ENCODE measurements at regions not wholly inside any gene's neighbourhood (a gene's known extent, or its start where the extent isn't known, plus 50 kb on each side); places are given as distances from the start of the nearest gene placed in this dataset.

GRCh38 chr3:148585671-148586379 is 111.9 kb upstream of the AGTR1 start:
- no peak for DNase-seq (ENCODE audit: low read depth)

- no peak for DNase-seq (ENCODE audit: low read depth)
Measured at GRCh38 chr3:148588291-148588690, 109.4 kb upstream of the AGTR1 start.

- no peak for DNase-seq (ENCODE audit: low read depth)
Measured at GRCh38 chr3:148591525-148591924, 106.2 kb upstream of the AGTR1 start.

GRCh38 chr3:148598619-148599018 is 99.1 kb upstream of the AGTR1 start:
- DNase-seq (ENCODE audit: low read depth): no peak

- DNase-seq (ENCODE audit: low read depth): no peak
Measured at GRCh38 chr3:148599481-148599880, 98.2 kb upstream of the AGTR1 start.

- DNase-seq (ENCODE audit: low read depth): no peak
Measured at GRCh38 chr3:148600440-148600839, 97.3 kb upstream of the AGTR1 start.

- no peak for DNase-seq (ENCODE audit: low read depth)
Measured at GRCh38 chr3:148600902-148601765, 96.6 kb upstream of the AGTR1 start.

- DNase-seq (ENCODE audit: low read depth): no peak
Measured at GRCh38 chr3:148601766-148602685, 95.7 kb upstream of the AGTR1 start.

GRCh38 chr3:148604270-148605085 is 93.2 kb upstream of the AGTR1 start:
- peak; percentile 40 for DNase-seq (ENCODE audit: low read depth)

GRCh38 chr3:148605521-148605920 is 92.2 kb upstream of the AGTR1 start:
- DNase-seq (ENCODE audit: low read depth): no peak

- no peak for DNase-seq (ENCODE audit: low read depth)
Measured at GRCh38 chr3:148606979-148607378, 90.7 kb upstream of the AGTR1 start.

GRCh38 chr3:148607491-148607890 is 90.2 kb upstream of the AGTR1 start:
- no peak for DNase-seq (ENCODE audit: low read depth)

- DNase-seq (ENCODE audit: low read depth): no peak
Measured at GRCh38 chr3:148612278-148612677, 85.4 kb upstream of the AGTR1 start.

GRCh38 chr3:148615382-148615781 is 82.3 kb upstream of the AGTR1 start:
- DNase-seq (ENCODE audit: low read depth): no peak

GRCh38 chr3:148625095-148625736 is 72.5 kb upstream of the AGTR1 start:
- no peak for DNase-seq (ENCODE audit: low read depth)

GRCh38 chr3:148625991-148626390 is 71.7 kb upstream of the AGTR1 start:
- DNase-seq (ENCODE audit: low read depth): no peak

GRCh38 chr3:148629006-148629405 is 68.7 kb upstream of the AGTR1 start:
- no peak for DNase-seq (ENCODE audit: low read depth)

- no peak for DNase-seq (ENCODE audit: low read depth)
Measured at GRCh38 chr3:148631124-148631903, 66.4 kb upstream of the AGTR1 start.

GRCh38 chr3:148641722-148642121 is 56.0 kb upstream of the AGTR1 start:
- no peak for DNase-seq (ENCODE audit: low read depth)

- DNase-seq (ENCODE audit: low read depth): no peak
Measured at GRCh38 chr3:148642214-148642613, 55.5 kb upstream of the AGTR1 start.

Data from HS-5 (cell line).